Lower leg skin (tissue), 3 donors: ENCODE measurements at regions not wholly inside any gene's neighbourhood (a gene's known extent, or its start where the extent isn't known, plus 50 kb on each side); places are given as distances from the start of the nearest gene placed in this dataset.
"Not testable (repeated sequence)": the region's sequence is repeated elsewhere in the genome, so short reads cannot be mapped to it uniquely, and the experiment has no call there.

Source experiments
- POLR2A ChIP-seq, 2 donors: fragments of 450-650 bp; IDR thresholded peaks; one replicate each; pipeline ENCODE4 v1.6.1; 2016 to 2017; ENCODE audit warnings: antibody characterized with exemption in 2 of 2, mild to moderate bottlenecking in 1 of 2, moderate library complexity in 1 of 2
- TF ChIP-seq, protein P1 (sequence below), 3 donors: fragments of 450-650 bp; IDR thresholded peaks; one replicate each; pipeline ENCODE4 v1.5.1; 2016; ENCODE audit warnings: antibody characterized with exemption in 3 of 3, mild to moderate bottlenecking in 3 of 3, moderate library complexity in 2 of 3

DNA sequence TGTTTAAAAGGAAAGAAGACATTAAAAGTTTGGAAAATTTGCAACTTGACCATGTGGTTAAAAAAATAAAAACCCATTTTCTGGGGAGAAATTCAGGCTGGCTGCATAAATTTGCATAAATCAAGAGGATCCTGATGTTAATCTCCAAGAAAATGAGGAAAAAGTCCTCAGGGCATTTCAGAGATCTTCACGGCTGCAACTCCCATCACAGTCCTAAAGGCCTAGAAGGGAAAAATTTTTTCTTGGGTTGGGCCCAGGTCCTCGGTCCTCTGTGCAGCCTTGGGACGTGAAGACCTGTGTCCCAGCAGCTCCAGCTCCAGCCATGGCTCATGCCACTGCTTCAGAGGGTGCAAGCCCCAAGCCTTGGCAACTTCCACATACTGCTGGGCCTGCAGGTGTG lies 84.8 kb upstream of the C1QTNF3 start:
- TF ChIP-seq, protein P1, sequence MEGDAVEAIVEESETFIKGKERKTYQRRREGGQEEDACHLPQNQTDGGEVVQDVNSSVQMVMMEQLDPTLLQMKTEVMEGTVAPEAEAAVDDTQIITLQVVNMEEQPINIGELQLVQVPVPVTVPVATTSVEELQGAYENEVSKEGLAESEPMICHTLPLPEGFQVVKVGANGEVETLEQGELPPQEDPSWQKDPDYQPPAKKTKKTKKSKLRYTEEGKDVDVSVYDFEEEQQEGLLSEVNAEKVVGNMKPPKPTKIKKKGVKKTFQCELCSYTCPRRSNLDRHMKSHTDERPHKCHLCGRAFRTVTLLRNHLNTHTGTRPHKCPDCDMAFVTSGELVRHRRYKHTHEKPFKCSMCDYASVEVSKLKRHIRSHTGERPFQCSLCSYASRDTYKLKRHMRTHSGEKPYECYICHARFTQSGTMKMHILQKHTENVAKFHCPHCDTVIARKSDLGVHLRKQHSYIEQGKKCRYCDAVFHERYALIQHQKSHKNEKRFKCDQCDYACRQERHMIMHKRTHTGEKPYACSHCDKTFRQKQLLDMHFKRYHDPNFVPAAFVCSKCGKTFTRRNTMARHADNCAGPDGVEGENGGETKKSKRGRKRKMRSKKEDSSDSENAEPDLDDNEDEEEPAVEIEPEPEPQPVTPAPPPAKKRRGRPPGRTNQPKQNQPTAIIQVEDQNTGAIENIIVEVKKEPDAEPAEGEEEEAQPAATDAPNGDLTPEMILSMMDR (IDR thresholded peaks at IDR 0.05), result not testable (repeated sequence)
- not testable (repeated sequence) for TF ChIP-seq POLR2A (IDR thresholded peaks at IDR 0.05)
